ENCODE measurements at regions not wholly inside any gene's neighbourhood (a gene's known extent, or its start where the extent isn't known, plus 50 kb on each side); places are given as distances from the start of the nearest gene placed in this dataset.

DNA sequence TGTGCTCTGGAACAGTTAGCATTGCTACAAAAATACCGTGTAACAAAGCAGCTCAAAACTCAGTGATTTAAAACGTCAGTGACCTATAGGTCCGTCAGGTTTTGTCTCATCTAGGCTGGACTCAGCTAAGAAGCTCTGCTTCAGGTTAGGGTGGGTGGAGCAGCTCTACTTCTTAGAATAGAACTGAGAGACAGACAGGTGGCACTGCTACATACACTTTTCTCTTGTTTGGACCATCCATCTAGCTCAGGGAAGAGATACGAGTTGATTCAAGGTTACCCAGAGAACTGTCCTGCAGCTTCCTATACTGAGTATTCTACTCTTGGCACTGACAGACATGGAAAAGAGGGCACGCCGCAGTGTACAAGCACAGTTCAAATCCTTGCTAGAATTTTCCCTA lies 456.1 kb downstream of the IGSF11 start:
- Mint-ChIP-seq H3K27me3 (ENCODE audit: unreplicated experiment) (no peaks in the 10 kb centered on the region), H3K4me3 (ENCODE audit: low read depth, unreplicated experiment) (no peak overlapping the region), H3K9me3 (ENCODE audit: low read depth, unreplicated experiment) (no peaks in the 10 kb centered on the region), H3K27ac (ENCODE audit: unreplicated experiment) (no peak overlapping the region), H3K36me3 (ENCODE audit: insufficient read depth, unreplicated experiment) (no peaks in the 10 kb centered on the region), H3K4me1 (ENCODE audit: low read depth, unreplicated experiment) (no peaks in the 10 kb centered on the region)
- TF ChIP-seq, protein P1, sequence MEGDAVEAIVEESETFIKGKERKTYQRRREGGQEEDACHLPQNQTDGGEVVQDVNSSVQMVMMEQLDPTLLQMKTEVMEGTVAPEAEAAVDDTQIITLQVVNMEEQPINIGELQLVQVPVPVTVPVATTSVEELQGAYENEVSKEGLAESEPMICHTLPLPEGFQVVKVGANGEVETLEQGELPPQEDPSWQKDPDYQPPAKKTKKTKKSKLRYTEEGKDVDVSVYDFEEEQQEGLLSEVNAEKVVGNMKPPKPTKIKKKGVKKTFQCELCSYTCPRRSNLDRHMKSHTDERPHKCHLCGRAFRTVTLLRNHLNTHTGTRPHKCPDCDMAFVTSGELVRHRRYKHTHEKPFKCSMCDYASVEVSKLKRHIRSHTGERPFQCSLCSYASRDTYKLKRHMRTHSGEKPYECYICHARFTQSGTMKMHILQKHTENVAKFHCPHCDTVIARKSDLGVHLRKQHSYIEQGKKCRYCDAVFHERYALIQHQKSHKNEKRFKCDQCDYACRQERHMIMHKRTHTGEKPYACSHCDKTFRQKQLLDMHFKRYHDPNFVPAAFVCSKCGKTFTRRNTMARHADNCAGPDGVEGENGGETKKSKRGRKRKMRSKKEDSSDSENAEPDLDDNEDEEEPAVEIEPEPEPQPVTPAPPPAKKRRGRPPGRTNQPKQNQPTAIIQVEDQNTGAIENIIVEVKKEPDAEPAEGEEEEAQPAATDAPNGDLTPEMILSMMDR (IDR thresholded peaks at IDR 0.05; ENCODE audit: unreplicated experiment), result no peak
- no peak for DNase-seq
- BruUV-seq (replicated peaks), result no TSS peak
- intact Hi-C loops (cut with micrococcal nuclease; ENCODE audit: unreplicated experiment), result no loop called here
- CTCF ChIA-PET, result no interaction called here

DNA sequence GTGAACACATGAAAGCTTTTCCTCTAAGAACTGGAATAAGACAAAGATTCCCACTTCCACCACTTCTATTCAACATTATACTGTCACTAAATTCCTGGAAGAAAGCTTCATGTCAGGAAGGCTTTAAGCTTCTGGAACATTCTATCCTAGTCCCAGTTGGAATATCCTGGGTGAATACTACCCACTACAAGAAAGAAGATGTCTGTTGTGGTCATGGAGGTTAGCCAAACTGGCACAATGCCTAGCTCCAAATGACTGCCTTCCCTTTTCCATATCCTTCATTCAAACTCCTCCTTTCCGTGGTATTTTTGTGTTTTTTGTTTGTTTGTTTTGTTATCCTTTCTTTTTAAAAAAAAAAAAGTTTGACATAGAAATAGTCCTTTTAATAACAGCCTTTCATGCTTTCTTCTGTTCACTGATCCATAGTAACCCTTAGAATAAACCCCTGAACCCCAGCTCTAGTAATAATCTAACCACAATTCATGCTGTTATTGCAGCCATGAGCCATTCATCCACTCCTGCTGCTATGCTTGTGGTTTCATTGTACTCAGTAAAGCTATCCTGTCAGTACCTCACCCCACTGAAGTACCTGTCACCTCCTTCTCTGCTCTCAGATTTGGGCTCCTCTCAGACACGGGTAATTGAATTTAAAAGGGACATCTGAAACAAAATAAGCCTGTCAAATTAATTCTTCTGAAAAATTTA lies 447.5 kb downstream of the IGSF11 start:
- Mint-ChIP-seq H3K9me3 (ENCODE audit: low read depth, unreplicated experiment) (no peaks in the 10 kb centered on the region), H3K4me1 (ENCODE audit: low read depth, unreplicated experiment) (no peaks in the 10 kb centered on the region), H3K4me3 (ENCODE audit: low read depth, unreplicated experiment) (no peak overlapping the region), H3K27ac (ENCODE audit: unreplicated experiment) (no peak overlapping the region), H3K27me3 (ENCODE audit: unreplicated experiment) (no peaks in the 10 kb centered on the region), H3K36me3 (ENCODE audit: insufficient read depth, unreplicated experiment) (no peaks in the 10 kb centered on the region)
- BruUV-seq (replicated peaks), result no TSS peak
- intact Hi-C loops (cut with micrococcal nuclease; ENCODE audit: unreplicated experiment), result no loop called here
- TF ChIP-seq, protein P1 (IDR thresholded peaks at IDR 0.05; ENCODE audit: unreplicated experiment), result no peak
- DNase-seq, result no peak
- CTCF ChIA-PET, result no interaction called here

DNA sequence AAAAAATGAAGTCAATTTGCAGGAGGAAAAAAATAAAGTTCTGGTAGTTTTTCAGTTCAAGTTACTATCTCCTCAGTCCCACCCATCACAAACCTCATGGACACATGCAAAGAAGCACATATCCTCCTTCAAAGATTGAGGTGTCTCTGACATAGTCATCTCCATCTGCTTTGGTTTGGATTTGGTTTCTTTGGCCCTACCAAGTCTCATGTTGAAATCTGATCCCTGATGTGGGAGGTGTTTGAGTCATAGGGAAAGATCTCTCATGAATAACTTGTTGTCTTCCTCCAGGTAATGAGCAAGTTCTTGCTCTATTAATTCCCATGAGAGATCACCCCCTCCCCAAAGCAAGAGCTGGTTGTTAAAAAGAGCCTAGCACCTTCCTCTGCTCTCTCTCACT lies 446.8 kb downstream of the IGSF11 start:
- H3K4me1 Mint-ChIP-seq (ENCODE audit: low read depth, unreplicated experiment), result no peaks in the 10 kb centered on the region
- TF ChIP-seq, protein P1 (IDR thresholded peaks at IDR 0.05; ENCODE audit: unreplicated experiment), result no peak
- H3K9me3 Mint-ChIP-seq (ENCODE audit: low read depth, unreplicated experiment), result no peaks in the 10 kb centered on the region
- no peaks in the 10 kb centered on the region for H3K36me3 Mint-ChIP-seq (ENCODE audit: insufficient read depth, unreplicated experiment)
- H3K27ac Mint-ChIP-seq (ENCODE audit: unreplicated experiment), result no peak overlapping the region
- no peak for DNase-seq
- no TSS peak for BruUV-seq (replicated peaks)
- CTCF ChIA-PET, result no interaction called here
- H3K4me3 Mint-ChIP-seq (ENCODE audit: low read depth, unreplicated experiment), result no peak overlapping the region
- no peaks in the 10 kb centered on the region for H3K27me3 Mint-ChIP-seq (ENCODE audit: unreplicated experiment)
- intact Hi-C loops (cut with micrococcal nuclease; ENCODE audit: unreplicated experiment), result no loop called here

DNA sequence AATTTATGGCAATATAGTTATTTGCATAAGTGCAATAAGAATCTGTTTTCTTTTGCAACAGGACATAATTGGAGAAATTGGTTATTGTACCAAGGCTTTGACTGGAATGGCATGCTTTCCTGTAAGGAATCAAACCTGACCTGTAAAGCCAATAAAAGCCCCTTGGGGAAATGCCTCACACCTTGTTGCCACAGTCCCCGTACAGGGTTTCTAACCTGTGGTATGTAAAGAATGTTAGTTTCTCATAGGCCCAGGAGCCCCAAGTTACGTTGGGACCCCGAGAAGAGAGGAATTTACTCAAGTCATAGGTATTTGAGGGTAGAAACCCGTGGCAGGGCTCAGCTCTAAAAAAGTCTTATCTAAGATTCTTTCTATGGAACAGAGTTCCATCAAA lies 441.4 kb downstream of the IGSF11 start:
- no TSS peak for BruUV-seq (replicated peaks)
- no peak overlapping the region for H3K27ac Mint-ChIP-seq (ENCODE audit: unreplicated experiment)

More for the DNA sequence above, 441.4 kb downstream of the IGSF11 start:
- H3K36me3 Mint-ChIP-seq (ENCODE audit: insufficient read depth, unreplicated experiment), result no peaks in the 10 kb centered on the region
- no peaks in the 10 kb centered on the region for H3K27me3 Mint-ChIP-seq (ENCODE audit: unreplicated experiment)
- peaks cover 4% of the 10 kb centered on the region for H3K9me3 Mint-ChIP-seq (ENCODE audit: low read depth, unreplicated experiment)
- H3K4me1 Mint-ChIP-seq (ENCODE audit: low read depth, unreplicated experiment), result no peaks in the 10 kb centered on the region
- no peak overlapping the region for H3K4me3 Mint-ChIP-seq (ENCODE audit: low read depth, unreplicated experiment)
- CTCF ChIA-PET, result no interaction called here
- DNase-seq, result no peak
- TF ChIP-seq, protein P1 (IDR thresholded peaks at IDR 0.05; ENCODE audit: unreplicated experiment), result no peak
- intact Hi-C loops (cut with micrococcal nuclease; ENCODE audit: unreplicated experiment), result no loop called here
